Kidney (tissue), 13 donors: ENCODE measurements at regions not wholly inside any gene's neighbourhood (a gene's known extent, or its start where the extent isn't known, plus 50 kb on each side); places are given as distances from the start of the nearest gene placed in this dataset.

Experiments used
- DNase-seq, 5 donors: peaks; one replicate each; pipeline ENCODE4 v3.0.0-alpha.2; 2013 to 2020
- FAIRE-seq: peaks from 2 replicates; lab custom pipeline; 2012; peaks lifted over from hg19 to GRCh38; lab: Jason Lieb, UNC
- H3K27ac ChIP-seq, 2 donors: one replicate each; pipeline ENCODE4 v1.7.0; 2013; ENCODE audit warnings: low read depth in 2 of 2, low read length in 2 of 2, inconsistent platforms in 1 of 2
- H3K27me3 ChIP-seq: one replicate; pipeline ENCODE4 v1.7.1; 2013; ENCODE audit warnings: low read length, inconsistent platforms; ENCODE audit not compliant: control insufficient read depth, insufficient read depth
- H3K36me3 ChIP-seq, 3 donors: one replicate each; pipeline versions ENCODE4 v1.7.0 to v1.7.1; 2013; ENCODE audit warnings: low read length in 3 of 3, control low read depth in 1 of 3, inconsistent platforms in 1 of 3; ENCODE audit not compliant: insufficient read depth in 3 of 3, control insufficient read depth in 2 of 3
- H3K4me1 ChIP-seq, 3 donors: one replicate each; pipeline versions ENCODE4 v1.7.0 to v1.7.1; 2013; ENCODE audit warnings: low read length in 3 of 3, inconsistent platforms in 1 of 3, low read depth in 1 of 3; ENCODE audit not compliant: control insufficient read depth in 2 of 3, insufficient read depth in 2 of 3
- H3K4me3 ChIP-seq, 3 donors: one replicate each; pipeline versions ENCODE4 v1.7.0 to v1.8.1; 2013; ENCODE audit warnings: low read length in 3 of 3, control low read depth in 1 of 3, inconsistent platforms in 1 of 3
- H3K9ac ChIP-seq, 3 donors: one replicate each; pipeline versions ENCODE4 v1.7.0 to v1.7.1; 2013; ENCODE audit warnings: low read length in 3 of 3, control low read depth in 1 of 3, inconsistent platforms in 1 of 3
- H3K9me3 ChIP-seq, 3 donors: one replicate each; pipeline versions ENCODE4 v1.7.0 to v1.7.1; 2013; ENCODE audit warnings: low read length in 3 of 3, control low read depth in 1 of 3, inconsistent platforms in 1 of 3; ENCODE audit not compliant: control insufficient read depth in 2 of 3, insufficient read depth in 1 of 3
- intact Hi-C: fragments of 100-400 bp; cut with DNase I; formaldehyde crosslinking; loops from one replicate; pipeline ENCODE4 v1.11.1; 2022
- TF ChIP-seq, protein P1 (sequence below): IDR thresholded peaks from 3 replicates; pipeline ENCODE4 v1.5.1; 2012; ENCODE audit warnings: mild to moderate bottlenecking, moderate library complexity, borderline replicate concordance; ENCODE audit not compliant: insufficient read depth; ENCODE audit errors: extremely low read depth
- donor health status: control.
- donor health status: control.
- donor health status: control.
- donor health status: control.
- donor health status: control.
- donor health status: DM: yes; HTN: yes; CAD: no.
- donor health status: Normal renal cell carcinoma (clear cell type).

GRCh38 chr7:136640977-136641376 lies 227.5 kb upstream of the CHRM2 start:
- TF ChIP-seq, protein P1, sequence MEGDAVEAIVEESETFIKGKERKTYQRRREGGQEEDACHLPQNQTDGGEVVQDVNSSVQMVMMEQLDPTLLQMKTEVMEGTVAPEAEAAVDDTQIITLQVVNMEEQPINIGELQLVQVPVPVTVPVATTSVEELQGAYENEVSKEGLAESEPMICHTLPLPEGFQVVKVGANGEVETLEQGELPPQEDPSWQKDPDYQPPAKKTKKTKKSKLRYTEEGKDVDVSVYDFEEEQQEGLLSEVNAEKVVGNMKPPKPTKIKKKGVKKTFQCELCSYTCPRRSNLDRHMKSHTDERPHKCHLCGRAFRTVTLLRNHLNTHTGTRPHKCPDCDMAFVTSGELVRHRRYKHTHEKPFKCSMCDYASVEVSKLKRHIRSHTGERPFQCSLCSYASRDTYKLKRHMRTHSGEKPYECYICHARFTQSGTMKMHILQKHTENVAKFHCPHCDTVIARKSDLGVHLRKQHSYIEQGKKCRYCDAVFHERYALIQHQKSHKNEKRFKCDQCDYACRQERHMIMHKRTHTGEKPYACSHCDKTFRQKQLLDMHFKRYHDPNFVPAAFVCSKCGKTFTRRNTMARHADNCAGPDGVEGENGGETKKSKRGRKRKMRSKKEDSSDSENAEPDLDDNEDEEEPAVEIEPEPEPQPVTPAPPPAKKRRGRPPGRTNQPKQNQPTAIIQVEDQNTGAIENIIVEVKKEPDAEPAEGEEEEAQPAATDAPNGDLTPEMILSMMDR = no peak
- no peaks in the 10 kb centered on the region for H3K4me1 ChIP-seq
- intact Hi-C loops = no loop called here
- DNase-seq (no peak), FAIRE-seq (no peak)
- no peak overlapping the region for H3K4me3 ChIP-seq
- H3K9ac ChIP-seq = no peak overlapping the region
- H3K27me3 ChIP-seq = no peaks in the 10 kb centered on the region
- H3K27ac ChIP-seq = no peak overlapping the region
- H3K36me3 ChIP-seq = no peaks in the 10 kb centered on the region
- no peaks in the 10 kb centered on the region for H3K9me3 ChIP-seq

DNA sequence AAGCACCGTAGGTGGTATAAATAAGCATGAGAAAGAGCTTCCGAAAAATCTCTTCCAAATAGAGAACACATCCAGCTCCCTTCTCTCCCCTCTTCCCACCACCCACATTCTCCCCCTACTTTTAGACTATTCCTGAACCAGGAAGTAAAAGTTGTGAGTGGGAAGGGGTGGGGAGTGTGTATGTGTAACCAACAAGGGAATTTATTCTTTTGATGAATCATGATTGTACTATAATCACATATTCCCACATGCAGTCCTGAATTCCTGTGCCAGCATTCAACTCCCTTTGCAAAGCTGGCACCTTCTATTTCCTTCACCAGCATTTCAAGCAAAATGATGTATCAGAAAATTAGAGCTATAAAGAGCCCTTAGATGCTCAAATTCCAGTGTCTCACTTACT lies 230.6 kb upstream of the CHRM2 start:
- FAIRE-seq = no peak
- H3K9ac ChIP-seq = no peak overlapping the region
- H3K36me3 ChIP-seq = no peaks in the 10 kb centered on the region
- no peak overlapping the region for H3K27ac ChIP-seq
- intact Hi-C loops = no loop called here
- no peaks in the 10 kb centered on the region for H3K27me3 ChIP-seq
- TF ChIP-seq, protein P1 = no peak
- H3K4me1 ChIP-seq = no peaks in the 10 kb centered on the region
- no peak for DNase-seq
- H3K9me3 ChIP-seq = no peaks in the 10 kb centered on the region
- no peak overlapping the region for H3K4me3 ChIP-seq

GRCh38 chr7:136635751-136636150 lies 232.7 kb upstream of the CHRM2 start:
- no peak overlapping the region for H3K27ac ChIP-seq
- no peak overlapping the region for H3K9ac ChIP-seq
- intact Hi-C loops = no loop called here
- DNase-seq (no peak), FAIRE-seq (no peak)
- H3K4me3 ChIP-seq = no peak overlapping the region
- H3K27me3 ChIP-seq = no peaks in the 10 kb centered on the region
- no peaks in the 10 kb centered on the region for H3K4me1 ChIP-seq
- H3K36me3 ChIP-seq = no peaks in the 10 kb centered on the region
- no peaks in the 10 kb centered on the region for H3K9me3 ChIP-seq
- TF ChIP-seq, protein P1 = no peak

- no peak overlapping the region for H3K27ac ChIP-seq
- no peak for DNase-seq
- TF ChIP-seq, protein P1 = no peak
- no peak overlapping the region for H3K9ac ChIP-seq
- no peaks in the 10 kb centered on the region for H3K4me1 ChIP-seq
- FAIRE-seq = no peak
- intact Hi-C loops = no loop called here
- no peaks in the 10 kb centered on the region for H3K9me3 ChIP-seq
- no peaks in the 10 kb centered on the region for H3K27me3 ChIP-seq
- no peak overlapping the region for H3K4me3 ChIP-seq
- H3K36me3 ChIP-seq = no peaks in the 10 kb centered on the region
These were observed 249.6 kb upstream of the CHRM2 start for GRCh38 chr7:136618818-136619217.
